SK-N-SH treated with all-trans-retinoic acid at 6 μM for 48 hours (cell line): ENCODE measurements at regions not wholly inside any gene's neighbourhood (a gene's known extent, or its start where the extent isn't known, plus 50 kb on each side); places are given as distances from the start of the nearest gene placed in this dataset.

ENCODE experiments used
- ATAC-seq: fragments of 200-7000 bp; cut with Tn5 transposase; 3 replicates; pipeline ENCODE4 v1.9.1; 2020; ENCODE audit warnings: mild to moderate bottlenecking, moderate library complexity
- BACH2 ChIP-seq: fragments of 250-450 bp; sonication (Bioruptor Pico); IDR thresholded peaks from 2 replicates; pipeline ENCODE4 v1.9.0; 2021; ENCODE audit warnings: mild to moderate bottlenecking, borderline replicate concordance
- CREB5 ChIP-seq: fragments of 250-450 bp; sonication (Bioruptor Pico); IDR thresholded peaks from 2 replicates; pipeline ENCODE4 v1.5.1; 2020; ENCODE audit warnings: low read depth, mild to moderate bottlenecking, moderate library complexity
- CSDC2 ChIP-seq: fragments of 250-450 bp; sonication (Bioruptor Pico); IDR thresholded peaks from 2 replicates; pipeline ENCODE4 v1.5.0; 2020; ENCODE audit warnings: mild to moderate bottlenecking, moderate library complexity
- ESRRG ChIP-seq: fragments of 250-450 bp; sonication (Bioruptor Pico); IDR thresholded peaks from 2 replicates; pipeline ENCODE4 v1.6.1; 2021; ENCODE audit warnings: mild to moderate bottlenecking
- GLIS3 ChIP-seq: fragments of 250-450 bp; sonication (Bioruptor Pico); IDR thresholded peaks from 2 replicates; pipeline ENCODE4 v1.5.0; 2020; ENCODE audit warnings: mild to moderate bottlenecking, moderate library complexity
- ISL1 ChIP-seq: fragments of 250-450 bp; sonication (Bioruptor Pico); IDR thresholded peaks from 2 replicates; pipeline ENCODE4 v2.1.2; 2022; ENCODE audit warnings: mild to moderate bottlenecking, moderate library complexity
- OSR1 ChIP-seq: fragments of 250-450 bp; sonication (Bioruptor Pico); IDR thresholded peaks from 2 replicates; pipeline ENCODE4 v1.8.0; 2022; ENCODE audit warnings: moderate library complexity, mild to moderate bottlenecking, inconsistent platforms
- POU6F1 ChIP-seq: fragments of 250-450 bp; sonication (Bioruptor Pico); IDR thresholded peaks from 2 replicates; pipeline ENCODE4 v1.8.0; 2021; ENCODE audit warnings: low read depth, mild to moderate bottlenecking, moderate library complexity, borderline replicate concordance
- PPARA ChIP-seq: fragments of 250-450 bp; sonication (Bioruptor Pico); IDR thresholded peaks from 2 replicates; pipeline ENCODE4 v1.5.0; 2020; ENCODE audit warnings: mild to moderate bottlenecking, borderline replicate concordance
- RARB ChIP-seq: fragments of 250-450 bp; sonication (Bioruptor Pico); IDR thresholded peaks from 2 replicates; pipeline ENCODE4 v1.8.0; 2021; ENCODE audit warnings: mild to moderate bottlenecking, moderate library complexity
- SNAI2 ChIP-seq: fragments of 250-450 bp; sonication (Bioruptor Pico); IDR thresholded peaks from 2 replicates; pipeline ENCODE4 v1.5.0; 2020; ENCODE audit warnings: mild to moderate bottlenecking, moderate library complexity
- TCF4 ChIP-seq: fragments of 250-450 bp; sonication (Bioruptor Pico); IDR thresholded peaks from 2 replicates; pipeline ENCODE4 v1.8.0; 2021; ENCODE audit warnings: mild to moderate bottlenecking, moderate library complexity, borderline replicate concordance
- TOX ChIP-seq: fragments of 250-450 bp; sonication (Bioruptor Pico); IDR thresholded peaks from 2 replicates; pipeline ENCODE4 v1.8.0; 2021; ENCODE audit warnings: mild to moderate bottlenecking, moderate library complexity, borderline replicate concordance
- TSHZ2 ChIP-seq: fragments of 250-450 bp; sonication (Bioruptor Pico); IDR thresholded peaks from 2 replicates; pipeline ENCODE4 v1.5.0; 2020; ENCODE audit warnings: mild to moderate bottlenecking, moderate library complexity
- ZC3H10 ChIP-seq: fragments of 250-450 bp; sonication (Bioruptor Pico); IDR thresholded peaks from 2 replicates; pipeline ENCODE4 v1.5.1; 2021; ENCODE audit warnings: mild to moderate bottlenecking, moderate library complexity
- ZFP3 ChIP-seq: fragments of 250-450 bp; sonication (Bioruptor Pico); IDR thresholded peaks from 2 replicates; pipeline ENCODE4 v1.5.0; 2020; ENCODE audit warnings: mild to moderate bottlenecking, moderate library complexity
- ZFP30 ChIP-seq: fragments of 450-650 bp; formaldehyde crosslinking; IDR thresholded peaks from 2 replicates; pipeline ENCODE4 v1.5.0; 2022; ENCODE audit warnings: mild to moderate bottlenecking, moderate library complexity
- ZNF565 ChIP-seq: fragments of 450-650 bp; formaldehyde crosslinking; conservative IDR thresholded peaks from 2 replicates; pipeline ENCODE4 v1.5.0; 2020; ENCODE audit warnings: low read depth, mild to moderate bottlenecking, moderate library complexity
- ZNF70 ChIP-seq: fragments of 450-650 bp; formaldehyde crosslinking; IDR thresholded peaks from 2 replicates; pipeline ENCODE4 v1.5.0; 2020; ENCODE audit warnings: mild to moderate bottlenecking, moderate library complexity
- ZNF8 ChIP-seq: fragments of 450-650 bp; formaldehyde crosslinking; IDR thresholded peaks from 2 replicates; pipeline ENCODE4 v1.5.0; 2020; ENCODE audit warnings: mild to moderate bottlenecking, moderate library complexity
- TF ChIP-seq, protein P1 (sequence below): fragments of 250-450 bp; sonication (Bioruptor Pico); IDR thresholded peaks from 2 replicates; pipeline ENCODE4 v1.5.1; 2021; ENCODE audit warnings: mild to moderate bottlenecking, moderate library complexity

GRCh38 chr13:74191410-74191809 lies 57.2 kb upstream of the KLF12 start:
- TF ChIP-seq CREB5, result no peak
- ATAC-seq, result no peak

GRCh38 chr13:74190999-74191398 lies 56.8 kb upstream of the KLF12 start:
- ATAC-seq, result no peak

GRCh38 chr13:74187564-74187963 lies 53.4 kb upstream of the KLF12 start:
- no peak for ATAC-seq
- TF ChIP-seq ZFP30 (CRISPR knock-in tag), result no peak
- TF ChIP-seq GLIS3 (CRISPR knock-in tag), result no peak
- TF ChIP-seq, protein P1, sequence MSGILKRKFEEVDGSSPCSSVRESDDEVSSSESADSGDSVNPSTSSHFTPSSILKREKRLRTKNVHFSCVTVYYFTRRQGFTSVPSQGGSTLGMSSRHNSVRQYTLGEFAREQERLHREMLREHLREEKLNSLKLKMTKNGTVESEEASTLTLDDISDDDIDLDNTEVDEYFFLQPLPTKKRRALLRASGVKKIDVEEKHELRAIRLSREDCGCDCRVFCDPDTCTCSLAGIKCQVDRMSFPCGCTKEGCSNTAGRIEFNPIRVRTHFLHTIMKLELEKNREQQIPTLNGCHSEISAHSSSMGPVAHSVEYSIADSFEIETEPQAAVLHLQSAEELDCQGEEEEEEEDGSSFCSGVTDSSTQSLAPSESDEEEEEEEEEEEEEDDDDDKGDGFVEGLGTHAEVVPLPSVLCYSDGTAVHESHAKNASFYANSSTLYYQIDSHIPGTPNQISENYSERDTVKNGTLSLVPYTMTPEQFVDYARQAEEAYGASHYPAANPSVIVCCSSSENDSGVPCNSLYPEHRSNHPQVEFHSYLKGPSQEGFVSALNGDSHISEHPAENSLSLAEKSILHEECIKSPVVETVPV (CRISPR knock-in tag), result no peak
- no peak for TF ChIP-seq ZNF70 (CRISPR knock-in tag)
- TF ChIP-seq OSR1, result no peak
- TF ChIP-seq ZFP3 (CRISPR knock-in tag), result no peak
- TF ChIP-seq RARB (CRISPR knock-in tag), result no peak
- TF ChIP-seq TSHZ2 (CRISPR knock-in tag), result no peak
- TF ChIP-seq PPARA (CRISPR knock-in tag), result no peak
- no peak for TF ChIP-seq POU6F1 (CRISPR knock-in tag)
- TF ChIP-seq BACH2 (CRISPR knock-in tag), result no peak
- no peak for TF ChIP-seq ISL1
- no peak for TF ChIP-seq SNAI2 (CRISPR knock-in tag)

More at GRCh38 chr13:74190999-74191398, 56.8 kb upstream of the KLF12 start:
- TF ChIP-seq TCF4 (CRISPR knock-in tag) (no peak), CSDC2 (no peak), POU6F1 (CRISPR knock-in tag) (no peak), ZFP30 (CRISPR knock-in tag) (no peak), ESRRG (CRISPR knock-in tag) (no peak), BACH2 (CRISPR knock-in tag) (no peak), ZC3H10 (CRISPR knock-in tag) (no peak), TSHZ2 (CRISPR knock-in tag) (no peak), RARB (CRISPR knock-in tag) (no peak), TOX (CRISPR knock-in tag) (no peak), ZFP3 (CRISPR knock-in tag) (no peak), OSR1 (no peak), ZNF8 (CRISPR knock-in tag) (no peak), ZNF565 (CRISPR knock-in tag) (no peak), SNAI2 (CRISPR knock-in tag) (no peak), PPARA (CRISPR knock-in tag) (no peak)
- TF ChIP-seq, protein P1 (CRISPR knock-in tag), result no peak
